ENCODE measurements at regions not wholly inside any gene's neighbourhood (a gene's known extent, or its start where the extent isn't known, plus 50 kb on each side); places are given as distances from the start of the nearest gene placed in this dataset.

DNA sequence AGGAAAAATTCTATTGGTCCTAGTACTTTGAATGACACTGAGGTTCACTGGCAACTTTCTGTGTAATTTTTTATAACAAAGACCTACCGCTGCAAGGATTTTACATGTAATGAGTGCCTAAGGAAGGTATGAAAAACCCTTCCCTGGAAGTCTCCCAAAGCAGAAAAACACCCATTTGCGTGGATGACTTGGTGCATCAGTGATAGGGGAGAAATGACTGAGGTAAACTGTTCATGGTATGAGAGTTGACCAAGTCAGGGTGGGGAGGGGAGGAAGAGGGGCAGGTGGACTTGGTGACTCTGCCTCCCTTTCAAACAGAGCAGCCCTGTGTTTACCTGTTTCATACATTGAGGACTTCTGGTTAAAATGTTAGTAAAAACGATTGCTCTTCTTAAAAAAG is 78.8 kb upstream of the IPO9 start:
- no peaks in the 10 kb centered on the region for H3K36me3 ChIP-seq
- intact Hi-C loops (cut with DNase I; ENCODE audit: low total_unique reads): loop anchor here (10.0 kb wide), 1 partner anchor 1675 kb away; no protein-coding TSS in a partner anchor
- H3K4me3 ChIP-seq: no peak overlapping the region
- no peaks in the 10 kb centered on the region for H3K4me1 ChIP-seq
- H3K27ac ChIP-seq: no peak overlapping the region
- no peak for DNase-seq (ENCODE audit: low spot score in 2 of 2)
- H3K9me3 ChIP-seq: no peaks in the 10 kb centered on the region
- no peaks in the 10 kb centered on the region for H3K27me3 ChIP-seq
- TF ChIP-seq, protein P1, sequence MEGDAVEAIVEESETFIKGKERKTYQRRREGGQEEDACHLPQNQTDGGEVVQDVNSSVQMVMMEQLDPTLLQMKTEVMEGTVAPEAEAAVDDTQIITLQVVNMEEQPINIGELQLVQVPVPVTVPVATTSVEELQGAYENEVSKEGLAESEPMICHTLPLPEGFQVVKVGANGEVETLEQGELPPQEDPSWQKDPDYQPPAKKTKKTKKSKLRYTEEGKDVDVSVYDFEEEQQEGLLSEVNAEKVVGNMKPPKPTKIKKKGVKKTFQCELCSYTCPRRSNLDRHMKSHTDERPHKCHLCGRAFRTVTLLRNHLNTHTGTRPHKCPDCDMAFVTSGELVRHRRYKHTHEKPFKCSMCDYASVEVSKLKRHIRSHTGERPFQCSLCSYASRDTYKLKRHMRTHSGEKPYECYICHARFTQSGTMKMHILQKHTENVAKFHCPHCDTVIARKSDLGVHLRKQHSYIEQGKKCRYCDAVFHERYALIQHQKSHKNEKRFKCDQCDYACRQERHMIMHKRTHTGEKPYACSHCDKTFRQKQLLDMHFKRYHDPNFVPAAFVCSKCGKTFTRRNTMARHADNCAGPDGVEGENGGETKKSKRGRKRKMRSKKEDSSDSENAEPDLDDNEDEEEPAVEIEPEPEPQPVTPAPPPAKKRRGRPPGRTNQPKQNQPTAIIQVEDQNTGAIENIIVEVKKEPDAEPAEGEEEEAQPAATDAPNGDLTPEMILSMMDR (IDR thresholded peaks at IDR 0.05): no peak
- TF ChIP-seq POLR2AphosphoS5 (IDR thresholded peaks at IDR 0.05) (no peak), POLR2A (IDR thresholded peaks at IDR 0.05) (no peak)

DNA sequence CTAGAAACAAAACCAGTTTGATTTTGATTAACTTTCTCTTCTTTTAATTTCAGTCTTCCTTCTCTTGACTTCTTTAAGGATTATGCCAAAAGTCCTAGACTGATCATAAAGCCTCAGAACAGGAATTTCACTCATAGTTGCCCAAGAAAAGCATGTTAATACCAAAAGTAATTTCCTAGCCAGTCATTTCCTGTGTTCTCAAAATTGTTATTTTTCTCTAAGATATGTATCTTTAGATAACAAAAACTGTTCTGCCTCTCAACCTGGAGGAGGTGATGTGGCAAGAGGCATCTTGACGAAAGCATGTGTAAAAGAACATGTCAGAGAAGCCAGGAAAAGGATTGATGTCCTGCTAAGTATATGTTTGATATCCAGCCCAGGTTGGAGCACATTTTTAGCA is 78.0 kb upstream of the IPO9 start:
- no peaks in the 10 kb centered on the region for H3K9me3 ChIP-seq
- TF ChIP-seq POLR2A (IDR thresholded peaks at IDR 0.05) (no peak), POLR2AphosphoS5 (IDR thresholded peaks at IDR 0.05) (no peak)
- TF ChIP-seq, protein P1 (IDR thresholded peaks at IDR 0.05): no peak
- no peaks in the 10 kb centered on the region for H3K4me1 ChIP-seq
- no peak overlapping the region for H3K4me3 ChIP-seq
- intact Hi-C loops (cut with DNase I; ENCODE audit: low total_unique reads): loop anchor here (10.0 kb wide), 1 partner anchor 1674 kb away; no protein-coding TSS in a partner anchor
- no peak overlapping the region for H3K27ac ChIP-seq
- H3K36me3 ChIP-seq: no peaks in the 10 kb centered on the region
- no peaks in the 10 kb centered on the region for H3K27me3 ChIP-seq
- no peak for DNase-seq (ENCODE audit: low spot score in 2 of 2)

DNA sequence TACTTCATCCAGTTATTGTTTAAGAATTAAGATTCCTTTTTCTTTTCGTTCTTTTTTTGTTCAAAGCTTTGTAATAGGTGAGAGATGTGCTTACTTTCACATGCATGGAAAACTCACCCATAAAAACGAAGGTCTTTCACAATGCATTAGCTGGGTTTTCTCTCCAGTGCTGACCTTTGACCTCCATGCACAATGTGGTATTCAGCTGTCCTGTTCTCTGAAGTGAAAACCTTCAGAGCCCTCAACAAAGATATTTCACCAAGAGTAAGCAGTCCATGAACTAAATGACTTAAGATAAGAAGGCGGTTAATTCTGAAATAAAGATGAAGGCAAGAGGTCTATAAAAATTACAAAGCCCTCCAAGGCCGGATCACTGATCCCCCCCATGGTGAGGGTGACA is 77.1 kb upstream of the IPO9 start:
- Histone ChIP-seq H3K27ac (no peak overlapping the region), H3K9me3 (no peaks in the 10 kb centered on the region), H3K36me3 (no peaks in the 10 kb centered on the region), H3K4me1 (no peaks in the 10 kb centered on the region), H3K27me3 (no peaks in the 10 kb centered on the region), H3K4me3 (no peak overlapping the region)
- DNase-seq (ENCODE audit: low spot score in 2 of 2): no peak
- TF ChIP-seq POLR2AphosphoS5 (IDR thresholded peaks at IDR 0.05) (no peak), POLR2A (IDR thresholded peaks at IDR 0.05) (no peak)
- TF ChIP-seq, protein P1 (IDR thresholded peaks at IDR 0.05): no peak
- intact Hi-C loops (cut with DNase I; ENCODE audit: low total_unique reads): loop anchor here (10.0 kb wide), 1 partner anchor 1673 kb away; no protein-coding TSS in a partner anchor

DNA sequence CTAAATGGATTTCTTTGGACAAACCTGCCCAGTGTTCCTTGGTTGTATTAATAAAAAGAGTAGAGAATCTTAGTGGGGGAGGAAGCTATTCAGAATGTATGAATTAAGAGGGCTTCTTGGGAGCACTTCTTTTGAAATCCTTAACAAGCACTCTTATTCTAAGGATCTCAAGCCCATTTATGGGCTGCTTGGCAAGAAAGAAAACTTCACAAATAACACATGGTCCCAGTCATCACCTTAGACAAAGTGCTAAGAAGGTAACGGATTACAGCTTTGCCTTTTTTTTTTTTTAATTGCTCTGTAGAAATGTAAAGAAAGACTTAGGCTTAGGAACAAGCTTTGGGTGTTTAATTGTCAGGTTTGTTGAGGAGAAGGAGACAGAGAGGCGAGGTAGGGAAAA is 76.6 kb upstream of the IPO9 start:
- DNase-seq (ENCODE audit: low spot score in 2 of 2): no peak
- no peak overlapping the region for H3K4me3 ChIP-seq
- no peaks in the 10 kb centered on the region for H3K36me3 ChIP-seq
- no peaks in the 10 kb centered on the region for H3K4me1 ChIP-seq
- no peak overlapping the region for H3K27ac ChIP-seq
- intact Hi-C loops (cut with DNase I; ENCODE audit: low total_unique reads): loop anchor here (10.0 kb wide), 1 partner anchor 1672 kb away; no protein-coding TSS in a partner anchor
- TF ChIP-seq POLR2AphosphoS5 (IDR thresholded peaks at IDR 0.05) (no peak), POLR2A (IDR thresholded peaks at IDR 0.05) (no peak)
- TF ChIP-seq, protein P1 (IDR thresholded peaks at IDR 0.05): no peak
- H3K27me3 ChIP-seq: no peaks in the 10 kb centered on the region
- H3K9me3 ChIP-seq: no peaks in the 10 kb centered on the region

DNA sequence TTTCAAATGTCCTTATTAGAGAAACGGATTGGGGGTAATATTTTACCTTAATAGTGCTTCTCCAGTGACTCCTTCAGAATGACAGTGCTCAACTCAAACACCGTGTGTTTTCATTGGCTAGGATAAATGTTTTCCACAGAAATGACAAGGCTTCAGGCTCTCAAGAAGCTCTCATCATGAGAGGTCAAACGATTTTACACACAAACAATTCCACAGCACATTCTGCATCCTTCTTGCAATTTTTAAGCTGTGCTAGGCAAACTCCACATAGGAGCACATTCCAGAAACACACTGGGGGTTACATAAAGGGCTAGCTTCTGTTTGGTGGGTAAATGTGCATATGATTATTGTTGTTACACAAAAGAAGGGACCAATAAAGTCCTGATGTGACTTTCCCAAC is 75.5 kb upstream of the IPO9 start:
- H3K4me1 ChIP-seq: no peaks in the 10 kb centered on the region
- no peak overlapping the region for H3K4me3 ChIP-seq
- no peaks in the 10 kb centered on the region for H3K9me3 ChIP-seq
- H3K27ac ChIP-seq: no peak overlapping the region
- intact Hi-C loops (cut with DNase I; ENCODE audit: low total_unique reads): loop anchor here (10.0 kb wide), 1 partner anchor 1671 kb away; no protein-coding TSS in a partner anchor
- DNase-seq (ENCODE audit: low spot score in 2 of 2): no peak
- no peaks in the 10 kb centered on the region for H3K27me3 ChIP-seq
- H3K36me3 ChIP-seq: no peaks in the 10 kb centered on the region
- TF ChIP-seq, protein P1 (IDR thresholded peaks at IDR 0.05): no peak
- TF ChIP-seq POLR2A (IDR thresholded peaks at IDR 0.05) (no peak), POLR2AphosphoS5 (IDR thresholded peaks at IDR 0.05) (no peak)
